Loucy (cell line): ENCODE measurements at regions not wholly inside any gene's neighbourhood (a gene's known extent, or its start where the extent isn't known, plus 50 kb on each side); places are given as distances from the start of the nearest gene placed in this dataset.

Experiments used
- CTCF ChIP-seq: fragments of 200-600 bp; sonication (generic); conservative IDR thresholded peaks from 2 replicates; pipeline ENCODE4 v1.5.1; 2014; ENCODE audit warnings: mild to moderate bottlenecking, antibody characterized with exemption, low read length
- EZH2phosphoT487 ChIP-seq: fragments of 200-600 bp; IDR thresholded peaks from 2 replicates; pipeline ENCODE4 v1.6.1; 2018; ENCODE audit warnings: antibody characterized with exemption, mild to moderate bottlenecking, moderate library complexity, borderline replicate concordance

DNA sequence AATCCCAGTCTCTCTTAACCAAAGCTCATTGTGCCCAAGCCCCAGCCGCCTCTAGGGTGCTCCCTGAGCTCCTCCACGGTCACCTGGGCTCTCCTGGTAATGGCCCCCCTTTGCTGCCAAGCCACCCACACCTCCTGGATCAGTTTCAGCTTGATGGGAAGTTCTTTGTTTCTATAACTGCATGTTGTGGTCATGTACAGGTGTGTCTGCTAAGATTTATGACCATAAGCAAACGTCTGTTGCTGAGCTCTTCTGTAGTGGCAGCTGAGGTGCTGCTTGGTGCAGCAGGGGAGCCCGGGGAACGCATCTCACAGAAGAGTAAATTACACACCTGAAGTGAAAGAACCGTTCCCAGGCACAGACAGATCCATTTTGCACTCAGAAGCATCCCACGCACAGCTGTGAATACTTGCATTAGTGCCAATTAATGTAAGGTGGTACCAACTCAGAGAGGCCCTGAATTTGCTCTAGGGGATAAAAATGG lies 194.6 kb upstream of the ARID1B start:
- TF ChIP-seq EZH2phosphoT487 (no peak), CTCF (no peak)
